IPS-20b (cell line): ENCODE measurements at regions not wholly inside any gene's neighbourhood (a gene's known extent, or its start where the extent isn't known, plus 50 kb on each side); places are given as distances from the start of the nearest gene placed in this dataset.

ENCODE experiments used
- H3K27ac ChIP-seq: one replicate; pipeline ENCODE4 v1.5.1; 2013; ENCODE audit warnings: low read length
- H3K27me3 ChIP-seq: 2 replicates; pipeline ENCODE4 v1.6.1; 2013; ENCODE audit warnings: mild to moderate bottlenecking, low read length, inconsistent platforms; ENCODE audit not compliant: insufficient read depth
- H3K36me3 ChIP-seq: 2 replicates; pipeline ENCODE4 v1.6.1; 2013; ENCODE audit warnings: low read depth, mild to moderate bottlenecking, inconsistent platforms, low read length, moderate library complexity; ENCODE audit not compliant: insufficient read depth
- H3K4me1 ChIP-seq: 2 replicates; pipeline ENCODE4 v1.6.1; 2013; ENCODE audit warnings: mild to moderate bottlenecking, control low read depth, inconsistent platforms, low read length, moderate library complexity; ENCODE audit not compliant: insufficient read depth
- H3K4me3 ChIP-seq: 2 replicates; pipeline ENCODE4 v1.5.1; 2013; ENCODE audit warnings: mild to moderate bottlenecking, low read length, inconsistent platforms
- H3K9ac ChIP-seq: 2 replicates; pipeline ENCODE4 v1.6.1; 2013; ENCODE audit warnings: low read depth, mild to moderate bottlenecking, inconsistent platforms, low read length, moderate library complexity
- H3K9me3 ChIP-seq: 2 replicates; pipeline ENCODE4 v1.6.1; 2013; ENCODE audit warnings: mild to moderate bottlenecking, low read depth, low read length, inconsistent platforms; ENCODE audit not compliant: insufficient read depth

DNA sequence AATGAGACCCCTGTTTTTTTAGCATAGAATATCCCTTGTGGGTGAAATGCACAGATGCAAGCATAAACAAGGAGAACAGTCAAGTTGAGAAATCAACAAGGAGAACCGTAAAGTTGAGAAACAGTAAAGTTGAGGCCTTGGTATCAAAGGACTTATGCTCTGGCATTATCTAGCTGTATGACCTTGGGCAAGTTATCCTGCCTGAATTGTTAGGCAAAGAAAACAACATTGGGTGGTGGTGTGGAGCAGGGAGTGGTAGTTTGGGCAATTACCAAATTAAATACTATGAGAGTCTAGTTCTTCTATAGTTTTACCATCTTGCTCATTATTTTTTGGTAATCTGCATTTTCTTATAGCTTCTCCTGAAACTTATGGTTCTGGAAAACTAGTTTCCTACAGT lies 573.4 kb upstream of the ARPP21 start:
- no peaks in the 10 kb centered on the region for H3K4me1 ChIP-seq
- H3K9ac ChIP-seq = no peak overlapping the region
- H3K27me3 ChIP-seq = no peaks in the 10 kb centered on the region
- no peak overlapping the region for H3K27ac ChIP-seq
- H3K4me3 ChIP-seq = no peak overlapping the region
- no peaks in the 10 kb centered on the region for H3K36me3 ChIP-seq
- no peaks in the 10 kb centered on the region for H3K9me3 ChIP-seq

DNA sequence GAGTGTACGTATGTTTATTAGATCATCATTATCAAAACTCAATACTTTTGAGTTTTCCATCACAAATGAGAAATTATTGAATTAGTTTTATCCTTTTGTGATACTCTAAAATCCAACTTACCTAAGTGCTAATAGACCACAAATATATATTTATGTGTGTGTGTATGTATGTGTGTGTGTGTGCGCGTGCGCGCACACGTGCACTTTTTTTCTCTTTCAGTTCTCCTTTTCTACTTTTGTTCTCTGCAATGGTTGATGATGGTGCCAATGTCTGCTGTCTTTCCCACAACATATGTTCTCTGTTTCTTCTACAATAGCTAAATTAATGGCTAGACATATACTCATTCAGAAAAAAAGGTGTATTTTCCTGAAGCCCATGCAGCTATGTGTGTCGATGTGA lies 571.6 kb upstream of the ARPP21 start:
- H3K27ac ChIP-seq = no peak overlapping the region
- H3K4me3 ChIP-seq = no peak overlapping the region
- H3K4me1 ChIP-seq = no peaks in the 10 kb centered on the region
- no peak overlapping the region for H3K9ac ChIP-seq
- no peaks in the 10 kb centered on the region for H3K27me3 ChIP-seq
- no peaks in the 10 kb centered on the region for H3K36me3 ChIP-seq
- H3K9me3 ChIP-seq = no peaks in the 10 kb centered on the region

DNA sequence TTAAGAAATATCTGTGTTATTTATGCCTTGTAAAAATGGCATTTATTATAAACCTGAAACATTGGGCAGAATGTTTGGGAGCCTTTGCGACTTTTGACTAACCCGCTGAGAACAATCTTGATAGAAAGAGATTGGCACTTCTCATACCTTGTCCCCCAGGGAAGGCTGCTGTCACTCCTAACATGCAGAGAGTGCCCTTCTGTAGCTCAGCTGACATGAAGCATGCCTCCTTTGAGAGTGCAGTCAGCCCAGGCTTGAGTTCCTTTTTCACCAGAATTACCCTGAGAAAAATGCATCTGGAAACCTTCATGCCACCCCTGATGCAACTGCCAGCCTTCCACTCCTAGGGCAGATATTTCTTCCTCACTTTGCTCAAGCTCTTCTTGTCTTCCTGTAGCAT lies 569.2 kb upstream of the ARPP21 start:
- H3K27ac ChIP-seq = no peak overlapping the region
- no peaks in the 10 kb centered on the region for H3K27me3 ChIP-seq
- H3K4me1 ChIP-seq = no peaks in the 10 kb centered on the region
- H3K9ac ChIP-seq = no peak overlapping the region
- no peaks in the 10 kb centered on the region for H3K36me3 ChIP-seq
- no peaks in the 10 kb centered on the region for H3K9me3 ChIP-seq
- no peak overlapping the region for H3K4me3 ChIP-seq

DNA sequence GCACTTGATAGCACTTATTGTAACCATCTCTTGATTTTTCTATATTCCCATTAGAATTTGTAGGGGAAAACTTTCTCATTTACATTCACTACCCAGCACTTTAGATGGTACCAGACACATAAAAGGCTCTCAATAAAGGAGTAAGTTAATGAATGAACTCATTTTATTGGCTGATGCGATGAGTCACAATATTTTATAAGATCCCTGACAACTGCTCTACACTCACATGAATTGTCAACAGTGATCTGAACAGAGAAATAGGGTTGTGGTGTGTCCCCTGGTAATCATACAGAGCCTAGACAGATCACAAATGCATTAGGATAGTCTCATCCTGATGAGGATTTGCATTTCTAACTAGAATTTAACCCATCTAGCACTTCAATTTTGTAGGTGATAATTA lies 567.6 kb upstream of the ARPP21 start:
- H3K27ac ChIP-seq = no peak overlapping the region
- H3K27me3 ChIP-seq = no peaks in the 10 kb centered on the region
- H3K36me3 ChIP-seq = no peaks in the 10 kb centered on the region
- H3K4me1 ChIP-seq = no peaks in the 10 kb centered on the region
- H3K9ac ChIP-seq = no peak overlapping the region
- H3K9me3 ChIP-seq = no peaks in the 10 kb centered on the region
- no peak overlapping the region for H3K4me3 ChIP-seq

DNA sequence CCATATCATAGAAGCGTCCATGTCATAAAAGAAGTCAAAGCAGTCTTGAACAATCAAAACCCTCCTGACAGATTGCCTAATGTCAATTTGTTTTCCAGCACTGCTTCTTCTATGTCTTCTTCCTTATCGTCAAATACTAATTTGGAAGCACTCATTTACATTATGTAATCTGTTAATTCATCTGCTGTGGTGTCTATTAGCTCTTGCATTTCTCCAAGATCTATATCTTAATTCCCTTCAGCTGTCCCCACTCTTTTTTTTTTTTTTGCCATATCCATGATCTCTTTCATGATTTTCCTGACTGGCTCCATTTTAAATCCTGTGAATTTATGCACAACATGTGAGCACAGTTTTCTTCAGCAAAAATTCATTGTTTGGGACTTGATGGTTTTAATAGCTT lies 560.5 kb upstream of the ARPP21 start:
- H3K27me3 ChIP-seq = no peaks in the 10 kb centered on the region
- no peaks in the 10 kb centered on the region for H3K9me3 ChIP-seq
- H3K27ac ChIP-seq = no peak overlapping the region
- no peaks in the 10 kb centered on the region for H3K36me3 ChIP-seq
- H3K4me3 ChIP-seq = no peak overlapping the region
- no peak overlapping the region for H3K9ac ChIP-seq
- H3K4me1 ChIP-seq = no peaks in the 10 kb centered on the region

DNA sequence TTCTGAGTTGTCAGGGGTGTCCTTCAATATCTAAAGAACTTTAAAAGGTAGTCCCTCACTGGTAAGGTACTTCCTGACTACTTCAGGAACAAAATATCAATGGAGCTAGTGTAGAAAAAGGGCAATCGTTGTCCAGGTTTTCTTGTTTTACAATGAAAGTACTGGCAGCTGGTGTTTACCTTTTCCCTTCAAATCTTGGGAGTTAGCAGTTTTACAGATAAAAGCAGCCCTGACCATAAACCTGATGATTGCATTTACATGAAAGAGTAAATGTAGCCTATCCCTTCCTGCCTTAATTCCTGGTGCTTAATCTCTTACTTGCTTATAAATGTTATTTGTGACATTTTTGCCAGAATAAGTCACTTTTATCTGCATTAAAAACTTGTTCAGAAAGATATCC lies 559.9 kb upstream of the ARPP21 start:
- Histone ChIP-seq H3K4me3 (no peak overlapping the region), H3K27me3 (no peaks in the 10 kb centered on the region), H3K27ac (no peak overlapping the region), H3K4me1 (no peaks in the 10 kb centered on the region), H3K9ac (no peak overlapping the region), H3K9me3 (no peaks in the 10 kb centered on the region), H3K36me3 (no peaks in the 10 kb centered on the region)

DNA sequence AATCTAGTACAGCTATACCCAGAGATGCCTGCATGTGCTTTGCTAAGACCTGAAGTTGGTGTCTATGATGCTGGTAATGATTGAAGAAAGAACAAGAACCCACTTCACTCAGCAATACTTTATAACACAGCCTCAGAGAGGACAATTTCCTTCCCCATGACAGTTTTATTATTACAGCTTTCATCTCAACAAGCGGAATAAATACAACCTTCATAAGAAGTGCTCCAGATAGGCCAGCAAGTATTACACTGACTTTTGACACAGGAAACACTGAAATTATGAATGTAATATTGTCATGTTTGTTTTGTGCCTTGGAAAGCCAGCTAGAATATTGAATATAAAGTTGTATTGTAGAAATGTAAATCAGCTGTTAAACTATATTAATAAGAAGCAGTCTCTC lies 557.4 kb upstream of the ARPP21 start:
- Histone ChIP-seq H3K4me1 (no peaks in the 10 kb centered on the region), H3K27me3 (no peaks in the 10 kb centered on the region), H3K36me3 (no peaks in the 10 kb centered on the region)

DNA sequence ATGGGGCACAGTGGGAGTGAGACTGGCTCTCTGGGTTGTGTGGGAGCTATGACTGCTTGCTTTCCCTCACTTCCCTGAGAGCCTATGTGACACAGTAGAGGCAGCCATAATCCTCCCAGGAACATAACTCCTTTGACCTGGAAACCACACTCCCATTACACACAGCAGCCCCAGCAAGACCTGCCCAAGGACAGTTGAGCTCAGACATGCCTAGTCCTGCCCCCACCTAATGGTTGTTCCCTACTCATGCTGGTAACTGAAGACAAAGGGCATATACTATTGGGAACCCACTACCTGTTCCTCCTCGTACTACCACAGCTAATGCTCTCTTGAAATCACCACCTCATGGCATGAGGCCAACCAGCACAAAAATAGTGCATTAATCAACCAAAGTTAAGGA lies 550.4 kb upstream of the ARPP21 start:
- Histone ChIP-seq H3K27me3 (no peaks in the 10 kb centered on the region), H3K27ac (no peak overlapping the region), H3K4me1 (no peaks in the 10 kb centered on the region), H3K36me3 (no peaks in the 10 kb centered on the region), H3K4me3 (no peak overlapping the region), H3K9me3 (peaks cover 10% of the 10 kb centered on the region), H3K9ac (no peak overlapping the region)

More for the DNA sequence above, 557.4 kb upstream of the ARPP21 start:
- H3K27ac ChIP-seq = no peak overlapping the region
- no peaks in the 10 kb centered on the region for H3K9me3 ChIP-seq
- H3K9ac ChIP-seq = no peak overlapping the region
- H3K4me3 ChIP-seq = no peak overlapping the region

DNA sequence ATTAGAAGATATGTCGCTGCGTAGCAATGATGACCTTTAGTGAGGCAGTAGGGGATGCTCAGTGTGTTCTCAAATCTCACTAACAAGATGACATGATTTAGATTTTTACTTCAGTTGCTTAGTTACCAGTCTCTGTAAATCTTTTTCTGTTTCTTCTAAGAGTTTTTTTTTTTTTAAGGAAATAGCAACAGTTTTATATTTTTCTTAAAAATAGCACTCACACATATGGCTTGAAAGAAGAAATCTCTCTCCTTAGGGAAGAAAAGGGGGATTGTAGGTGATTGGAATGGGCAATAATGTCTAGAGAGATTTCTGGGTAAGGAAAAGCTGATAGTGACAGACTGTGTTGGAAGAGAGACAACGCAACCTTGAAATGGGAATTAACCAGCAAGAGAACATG lies 524.6 kb upstream of the ARPP21 start:
- Histone ChIP-seq H3K9ac (no peak overlapping the region), H3K27me3 (no peaks in the 10 kb centered on the region), H3K9me3 (no peaks in the 10 kb centered on the region), H3K4me3 (no peak overlapping the region), H3K4me1 (no peaks in the 10 kb centered on the region), H3K36me3 (no peaks in the 10 kb centered on the region), H3K27ac (no peak overlapping the region)

DNA sequence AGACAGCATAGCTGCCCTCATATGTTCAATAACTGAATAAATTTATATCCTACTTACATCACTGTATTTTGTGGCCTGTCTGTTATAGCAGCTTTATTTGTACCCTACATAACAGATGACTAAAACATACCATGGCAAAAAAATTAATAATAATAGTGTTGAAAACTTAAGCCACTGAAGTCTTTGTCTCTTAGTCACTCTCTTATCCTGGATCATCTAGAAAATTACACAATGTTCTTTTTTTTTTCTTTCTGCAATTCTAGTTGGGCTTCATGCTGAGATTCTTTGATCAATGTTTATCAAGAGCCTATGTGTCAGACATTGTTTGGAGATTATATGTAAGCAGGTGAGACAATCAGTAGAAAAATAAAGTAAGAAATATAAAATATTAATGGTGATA lies 519.3 kb upstream of the ARPP21 start:
- H3K4me1 ChIP-seq = no peaks in the 10 kb centered on the region
- H3K36me3 ChIP-seq = no peaks in the 10 kb centered on the region
- no peaks in the 10 kb centered on the region for H3K27me3 ChIP-seq
- no peak overlapping the region for H3K27ac ChIP-seq
- no peak overlapping the region for H3K4me3 ChIP-seq
- H3K9me3 ChIP-seq = no peaks in the 10 kb centered on the region
- no peak overlapping the region for H3K9ac ChIP-seq

DNA sequence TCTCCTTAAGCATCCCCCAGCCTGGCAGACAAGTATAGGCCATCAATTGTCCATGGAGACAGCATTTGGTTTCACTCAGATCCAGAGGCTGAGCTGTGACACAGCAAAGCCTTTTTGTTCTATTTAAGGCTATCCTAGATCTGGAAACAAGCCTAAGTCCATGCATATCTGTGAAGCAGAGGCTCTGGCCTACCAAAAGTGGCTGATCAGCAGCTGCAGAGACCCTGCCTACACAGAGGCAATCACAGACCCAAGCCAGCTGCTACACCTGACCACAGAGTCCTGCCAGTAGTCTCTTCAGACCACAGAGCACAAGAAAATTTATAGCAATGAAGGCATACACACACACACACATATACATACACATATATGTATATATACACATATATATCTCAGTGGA lies 501.7 kb upstream of the ARPP21 start:
- no peak overlapping the region for H3K27ac ChIP-seq
- no peaks in the 10 kb centered on the region for H3K36me3 ChIP-seq
- H3K4me3 ChIP-seq = no peak overlapping the region
- H3K27me3 ChIP-seq = no peaks in the 10 kb centered on the region
- no peaks in the 10 kb centered on the region for H3K4me1 ChIP-seq
- H3K9me3 ChIP-seq = no peaks in the 10 kb centered on the region; the same call in 1 of the 2 replicates
- no peak overlapping the region for H3K9ac ChIP-seq

DNA sequence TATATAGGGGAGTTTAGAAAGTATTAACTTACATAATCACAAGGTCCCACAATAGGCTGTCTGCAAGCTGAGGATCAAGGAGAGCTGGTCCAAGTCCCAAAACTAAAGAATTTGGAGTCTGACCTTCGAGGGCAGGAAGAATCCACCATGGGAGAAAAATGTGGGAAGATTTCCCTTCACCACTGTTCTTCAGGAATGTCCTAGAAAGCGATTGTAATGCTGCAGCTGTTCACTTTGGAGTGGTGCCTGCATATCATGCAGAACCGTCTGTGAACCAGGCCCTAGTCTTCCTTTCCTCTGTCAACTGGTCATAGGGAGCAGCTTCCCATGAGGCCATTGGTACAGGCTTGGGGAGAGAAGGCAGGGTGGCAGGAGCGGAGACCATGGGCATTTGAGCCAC lies 497.9 kb upstream of the ARPP21 start:
- Histone ChIP-seq H3K4me3 (no peak overlapping the region), H3K27ac (no peak overlapping the region), H3K36me3 (no peaks in the 10 kb centered on the region), H3K9ac (no peak overlapping the region), H3K27me3 (no peaks in the 10 kb centered on the region), H3K9me3 (no peaks in the 10 kb centered on the region; the same call in 1 of the 2 replicates), H3K4me1 (no peaks in the 10 kb centered on the region)

DNA sequence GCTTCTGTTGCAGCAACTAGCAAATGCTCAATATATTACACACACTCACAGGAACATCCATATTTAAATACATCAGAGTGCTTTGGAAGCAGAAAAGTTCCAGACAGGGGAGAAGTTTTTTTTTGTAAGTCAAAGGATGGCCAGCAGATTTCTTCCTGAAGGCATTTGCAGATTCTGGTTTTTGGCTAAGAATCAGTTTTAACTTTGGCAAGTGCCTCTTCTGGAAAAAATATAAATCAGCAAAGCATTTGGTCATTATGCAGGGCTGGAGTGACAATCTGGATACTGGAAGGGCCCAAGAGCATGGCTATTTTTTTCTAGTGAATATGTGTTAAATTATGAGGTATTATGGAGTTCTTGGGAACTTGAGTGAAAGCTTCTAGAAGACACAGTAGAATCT lies 495.3 kb upstream of the ARPP21 start:
- no peak overlapping the region for H3K9ac ChIP-seq
- no peaks in the 10 kb centered on the region for H3K27me3 ChIP-seq
- H3K4me3 ChIP-seq = no peak overlapping the region
- H3K9me3 ChIP-seq = no peaks in the 10 kb centered on the region; the same call in 1 of the 2 replicates
- peaks cover 6% of the 10 kb centered on the region; the same call in 1 of the 2 replicates for H3K4me1 ChIP-seq
- H3K36me3 ChIP-seq = no peaks in the 10 kb centered on the region
- no peak overlapping the region for H3K27ac ChIP-seq
